Activated naive CD4-positive, alpha-beta T cell (primary cell): ENCODE measurements at regions not wholly inside any gene's neighbourhood (a gene's known extent, or its start where the extent isn't known, plus 50 kb on each side); places are given as distances from the start of the nearest gene placed in this dataset.

Source experiments
- DNase-seq, 4 experiments: peaks; one replicate each; lab custom pipeline; 2025; lab: John Stamatoyannopoulos, UW

- no peak for DNase-seq
Observed at GRCh38 chr4:35182451-35182850, 1061.9 kb downstream of the ARAP2 start.

DNA sequence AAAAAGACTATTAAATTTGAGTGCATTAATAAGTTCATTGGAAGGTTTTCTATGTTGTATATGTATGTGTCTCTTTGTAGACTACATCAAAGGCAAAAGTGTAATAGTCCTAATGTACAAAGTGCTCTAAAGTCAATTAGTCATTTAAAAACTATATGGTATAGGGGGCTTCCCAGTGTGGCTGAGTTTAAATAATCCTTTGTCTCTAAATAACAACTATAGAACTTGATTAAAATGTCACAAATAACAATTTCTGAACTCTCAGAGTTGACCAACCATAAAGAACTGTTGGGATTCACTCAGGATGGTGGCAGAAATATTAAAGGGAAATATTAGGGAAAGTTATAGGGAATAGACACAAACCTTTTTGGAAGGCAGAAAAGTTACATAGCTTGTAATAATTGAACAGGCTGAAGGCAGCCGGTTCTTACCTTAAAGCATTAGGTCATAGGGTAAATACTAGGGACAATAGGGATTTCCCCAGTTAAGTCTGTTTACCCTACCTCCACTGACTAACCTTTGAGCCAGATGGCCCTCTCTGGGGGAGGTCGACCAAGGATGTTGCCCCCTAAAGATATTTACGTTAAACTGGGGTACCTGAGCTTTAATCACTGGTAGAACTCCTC, 1054.2 kb downstream of the ARAP2 start:
- DNase-seq: no peak

DNA sequence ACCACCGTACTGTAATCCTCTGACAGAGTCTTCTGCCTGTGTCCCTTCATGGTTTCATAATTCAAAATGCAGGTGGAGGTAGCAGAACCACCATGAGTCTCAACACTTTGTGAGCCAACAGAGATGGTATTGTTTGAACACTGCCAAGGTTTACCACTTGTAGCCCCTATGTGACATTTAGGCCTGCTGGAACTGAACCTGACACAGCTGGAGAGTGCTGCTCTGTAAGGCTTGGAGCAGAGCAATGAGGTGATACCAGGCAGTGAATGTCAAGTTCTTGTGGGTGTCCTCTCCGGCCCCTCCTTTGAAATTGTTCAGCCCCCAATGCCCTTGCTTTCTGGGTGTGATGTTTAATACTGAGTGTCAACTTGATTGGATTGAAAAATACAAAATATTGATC, 1042.9 kb downstream of the ARAP2 start:
- DNase-seq: no peak

GRCh38 chr4:35216636-35217035, 1027.7 kb downstream of the ARAP2 start:
- no peak for DNase-seq

DNA sequence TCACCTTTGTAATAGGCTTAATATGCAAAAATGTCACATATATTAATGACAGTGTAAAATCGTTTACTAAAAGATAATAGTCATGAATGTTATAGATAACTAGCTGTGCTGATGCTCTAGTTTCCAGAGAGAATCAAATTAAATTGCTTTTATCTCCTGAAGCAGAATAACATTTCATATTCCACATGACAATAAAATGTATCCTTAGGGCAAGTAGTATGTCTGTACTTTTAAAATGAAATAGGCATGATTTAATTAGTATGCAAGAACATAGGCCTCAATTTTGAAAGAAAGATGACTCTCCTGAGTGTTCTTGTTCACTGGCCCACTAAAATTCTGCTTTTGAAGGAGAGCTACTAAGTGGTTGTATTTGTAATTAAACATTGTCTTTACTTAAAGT, 1027.0 kb downstream of the ARAP2 start:
- no peak for DNase-seq

GRCh38 chr4:35228313-35228712, 1016.0 kb downstream of the ARAP2 start:
- DNase-seq: no peak

DNA sequence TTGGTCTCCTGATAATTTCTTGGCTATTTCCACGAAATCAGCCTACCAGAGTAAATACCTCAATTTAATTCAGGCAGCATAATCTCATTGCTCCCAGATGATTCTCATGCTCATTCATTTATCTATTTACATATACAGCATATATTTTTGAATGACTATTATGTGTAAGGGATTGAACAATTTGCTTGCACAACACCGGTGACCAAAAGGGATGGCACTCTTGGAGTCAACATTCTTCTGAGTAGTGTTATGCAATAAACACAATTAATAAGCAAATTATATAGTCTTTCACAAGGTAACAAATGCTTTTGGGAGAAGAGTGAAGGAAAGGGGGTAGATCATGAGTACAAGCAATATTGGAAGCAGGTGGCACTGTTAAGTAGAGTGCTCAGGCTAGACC, 1015.3 kb downstream of the ARAP2 start:
- no peak for DNase-seq

GRCh38 chr4:35237924-35238323, 1006.4 kb downstream of the ARAP2 start:
- no peak for DNase-seq

- no peak for DNase-seq
Observed at GRCh38 chr4:35238793-35239192, 1005.5 kb downstream of the ARAP2 start.

DNA sequence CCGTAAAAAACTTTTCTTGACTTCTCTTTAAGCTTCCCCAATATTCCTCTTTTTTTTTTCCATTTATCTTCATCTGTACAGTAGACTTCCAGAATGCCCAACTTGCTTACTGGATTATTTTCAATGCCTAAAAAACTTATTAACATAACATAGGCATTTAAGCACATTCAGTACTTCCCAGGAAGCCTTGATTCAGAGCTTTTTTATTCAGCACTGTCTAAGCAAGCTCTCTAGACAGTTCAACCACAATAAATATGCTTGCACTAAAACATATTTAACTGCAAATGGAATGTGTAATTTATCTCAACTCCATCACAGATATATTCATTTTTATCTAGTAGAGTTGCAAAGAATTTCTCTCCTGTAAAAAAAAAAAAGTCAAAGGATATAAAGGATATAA, 997.8 kb downstream of the ARAP2 start:
- no peak for DNase-seq

- no peak for DNase-seq
Observed at GRCh38 chr4:35247047-35247446, 997.3 kb downstream of the ARAP2 start.

GRCh38 chr4:35250331-35250730, 994.0 kb downstream of the ARAP2 start:
- DNase-seq: no peak

GRCh38 chr4:35250761-35251160, 993.6 kb downstream of the ARAP2 start:
- DNase-seq: no peak

DNA sequence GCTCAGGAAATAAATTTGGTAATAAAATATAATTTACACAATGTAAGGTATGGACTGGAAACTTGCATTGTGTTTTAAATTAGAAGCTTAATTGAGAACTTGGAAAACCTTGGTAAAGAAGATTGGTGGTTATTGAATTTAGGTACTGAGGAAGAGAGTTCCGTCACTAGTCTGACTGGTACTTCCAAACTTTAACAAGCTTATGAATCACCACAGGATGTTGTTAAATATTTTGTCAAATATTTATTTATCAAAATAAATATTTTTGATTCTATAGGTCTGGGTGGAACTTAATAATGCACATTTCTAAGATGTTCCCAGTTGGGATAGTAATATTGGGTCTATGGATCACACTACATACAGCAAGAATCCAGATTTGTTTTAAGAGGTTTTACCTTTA, 992.2 kb downstream of the ARAP2 start:
- no peak for DNase-seq

DNA sequence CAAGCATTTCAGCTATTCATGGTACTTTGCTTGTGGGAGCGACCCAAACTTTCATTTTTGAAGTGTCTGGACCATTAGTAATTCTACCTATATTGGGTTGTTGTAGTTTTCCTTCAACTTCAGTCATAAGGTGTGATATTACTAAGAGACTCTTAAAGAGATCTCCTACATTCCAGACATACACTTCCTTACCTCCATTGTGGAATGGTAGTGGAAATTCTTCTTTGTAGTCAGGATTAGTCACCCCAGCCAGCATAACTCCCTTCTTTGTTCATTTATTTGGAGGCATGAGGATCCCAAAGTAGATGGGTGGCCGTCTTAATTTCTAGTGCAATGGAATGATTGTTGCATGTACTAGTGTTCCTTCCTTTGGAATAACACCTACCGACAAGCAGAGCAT, 991.4 kb downstream of the ARAP2 start:
- DNase-seq: no peak

GRCh38 chr4:35253331-35253730, 991.0 kb downstream of the ARAP2 start:
- no peak for DNase-seq

- DNase-seq: no peak
Observed at GRCh38 chr4:35286434-35286833, 957.9 kb downstream of the ARAP2 start.

- no peak for DNase-seq
Observed at GRCh38 chr4:35300996-35301774, 943.1 kb downstream of the ARAP2 start.

GRCh38 chr4:35315419-35315818, 928.9 kb downstream of the ARAP2 start:
- DNase-seq: no peak

DNA sequence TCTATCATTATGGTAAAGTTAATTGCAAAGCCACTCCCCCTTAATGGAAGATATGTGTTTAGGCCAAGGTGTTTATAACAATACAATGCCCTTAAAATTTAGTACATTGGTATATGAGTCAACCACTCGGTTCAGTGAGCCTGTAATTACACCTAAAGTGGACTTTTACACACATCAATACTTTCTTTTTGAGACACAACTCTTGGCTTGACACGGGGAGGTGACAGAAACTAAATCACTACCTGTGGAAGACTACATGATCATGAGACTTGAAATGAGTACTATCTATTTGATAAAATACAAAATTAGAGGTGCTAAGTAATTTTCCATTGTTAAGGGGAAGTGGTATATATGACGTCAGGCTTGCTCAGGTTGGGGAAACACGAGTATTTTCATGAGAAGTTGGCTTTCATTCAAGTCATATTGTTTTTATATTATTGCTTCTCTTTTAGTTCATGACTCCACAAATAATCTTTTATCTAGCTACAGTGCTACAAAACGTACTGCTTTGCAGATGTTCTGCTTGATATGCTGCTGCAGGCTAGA, 918.3 kb downstream of the ARAP2 start:
- DNase-seq: no peak

GRCh38 chr4:35342833-35343232, 901.5 kb downstream of the ARAP2 start:
- no peak for DNase-seq

- no peak for DNase-seq
Observed at GRCh38 chr4:35347276-35347675, 897.0 kb downstream of the ARAP2 start.

GRCh38 chr4:35358001-35358584, 886.2 kb downstream of the ARAP2 start:
- no peak for DNase-seq
